ENCODE measurements at regions not wholly inside any gene's neighbourhood (a gene's known extent, or its start where the extent isn't known, plus 50 kb on each side); places are given as distances from the start of the nearest gene placed in this dataset.

- DNase-seq (ENCODE audit: low spot score), result no peak
- in situ Hi-C loops (cut with MboI; ENCODE audit: low pct_unique_long_range_greater_than_20kb, low sequenced_read_pairs, unreplicated experiment), result no loop called here
These were observed 250.7 kb downstream of the ANXA1 start for GRCh38 chr9:73402081-73403028.

GRCh38 chr9:73411494-73411893, 259.8 kb downstream of the ANXA1 start:
- no peak for DNase-seq (ENCODE audit: low spot score)
- in situ Hi-C loops (cut with MboI; ENCODE audit: low pct_unique_long_range_greater_than_20kb, low sequenced_read_pairs, unreplicated experiment), result no loop called here
- TF ChIP-seq, protein P1, sequence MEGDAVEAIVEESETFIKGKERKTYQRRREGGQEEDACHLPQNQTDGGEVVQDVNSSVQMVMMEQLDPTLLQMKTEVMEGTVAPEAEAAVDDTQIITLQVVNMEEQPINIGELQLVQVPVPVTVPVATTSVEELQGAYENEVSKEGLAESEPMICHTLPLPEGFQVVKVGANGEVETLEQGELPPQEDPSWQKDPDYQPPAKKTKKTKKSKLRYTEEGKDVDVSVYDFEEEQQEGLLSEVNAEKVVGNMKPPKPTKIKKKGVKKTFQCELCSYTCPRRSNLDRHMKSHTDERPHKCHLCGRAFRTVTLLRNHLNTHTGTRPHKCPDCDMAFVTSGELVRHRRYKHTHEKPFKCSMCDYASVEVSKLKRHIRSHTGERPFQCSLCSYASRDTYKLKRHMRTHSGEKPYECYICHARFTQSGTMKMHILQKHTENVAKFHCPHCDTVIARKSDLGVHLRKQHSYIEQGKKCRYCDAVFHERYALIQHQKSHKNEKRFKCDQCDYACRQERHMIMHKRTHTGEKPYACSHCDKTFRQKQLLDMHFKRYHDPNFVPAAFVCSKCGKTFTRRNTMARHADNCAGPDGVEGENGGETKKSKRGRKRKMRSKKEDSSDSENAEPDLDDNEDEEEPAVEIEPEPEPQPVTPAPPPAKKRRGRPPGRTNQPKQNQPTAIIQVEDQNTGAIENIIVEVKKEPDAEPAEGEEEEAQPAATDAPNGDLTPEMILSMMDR (IDR thresholded peaks at IDR 0.05; ENCODE audit: extremely low read depth, insufficient read depth, missing control alignments), result no peak

More at GRCh38 chr9:73402081-73403028, 250.7 kb downstream of the ANXA1 start:
- TF ChIP-seq, protein P1 (IDR thresholded peaks at IDR 0.05; ENCODE audit: extremely low read depth, insufficient read depth, missing control alignments), result no peak

GRCh38 chr9:73412874-73413273, 261.2 kb downstream of the ANXA1 start:
- TF ChIP-seq, protein P1 (IDR thresholded peaks at IDR 0.05; ENCODE audit: extremely low read depth, insufficient read depth, missing control alignments), result no peak
- DNase-seq (ENCODE audit: low spot score), result no peak
- in situ Hi-C loops (cut with MboI; ENCODE audit: low pct_unique_long_range_greater_than_20kb, low sequenced_read_pairs, unreplicated experiment), result no loop called here

DNA sequence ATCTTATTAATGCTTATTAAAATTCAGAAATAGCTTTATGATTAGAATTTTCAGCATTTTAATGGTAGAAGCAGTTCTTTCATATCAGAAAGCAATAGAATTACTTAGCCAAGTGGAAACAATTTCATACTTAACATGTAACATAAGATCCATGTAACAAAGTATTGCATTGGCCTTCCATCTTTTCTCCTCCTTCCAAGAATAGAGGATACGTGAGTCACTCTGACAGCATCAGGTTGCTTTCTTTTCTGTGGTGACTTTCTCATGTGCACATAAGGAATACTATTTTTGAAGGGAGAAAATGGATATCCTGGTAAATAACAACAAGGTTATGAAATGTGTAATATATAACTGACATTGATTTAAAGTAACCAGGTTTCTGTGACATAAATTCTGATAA, 272.2 kb downstream of the ANXA1 start:
- in situ Hi-C loops (cut with MboI; ENCODE audit: low pct_unique_long_range_greater_than_20kb, low sequenced_read_pairs, unreplicated experiment), result no loop called here
- TF ChIP-seq, protein P1 (IDR thresholded peaks at IDR 0.05; ENCODE audit: extremely low read depth, insufficient read depth, missing control alignments), result no peak
- no peak for DNase-seq (ENCODE audit: low spot score)

DNA sequence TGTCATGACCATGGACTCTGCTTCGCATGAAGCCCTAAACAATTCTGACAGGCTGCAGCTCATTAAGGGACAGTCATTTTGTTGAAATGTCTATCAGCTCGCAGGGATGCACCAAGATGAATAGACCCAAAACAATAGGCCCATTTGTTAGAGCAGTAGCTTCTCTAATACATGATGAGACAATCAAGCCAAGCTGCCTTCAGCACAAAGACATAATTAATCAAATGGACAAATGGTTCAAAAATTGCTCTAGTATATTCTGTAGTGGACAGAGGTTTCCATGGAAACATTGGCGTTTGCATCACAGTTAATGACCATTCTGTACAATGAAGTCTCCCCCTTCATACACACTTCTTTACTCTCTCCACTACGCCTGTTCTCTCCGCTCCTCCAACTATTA, 274.6 kb downstream of the ANXA1 start:
- no peak for DNase-seq (ENCODE audit: low spot score)
- in situ Hi-C loops (cut with MboI; ENCODE audit: low pct_unique_long_range_greater_than_20kb, low sequenced_read_pairs, unreplicated experiment), result no loop called here

DNA sequence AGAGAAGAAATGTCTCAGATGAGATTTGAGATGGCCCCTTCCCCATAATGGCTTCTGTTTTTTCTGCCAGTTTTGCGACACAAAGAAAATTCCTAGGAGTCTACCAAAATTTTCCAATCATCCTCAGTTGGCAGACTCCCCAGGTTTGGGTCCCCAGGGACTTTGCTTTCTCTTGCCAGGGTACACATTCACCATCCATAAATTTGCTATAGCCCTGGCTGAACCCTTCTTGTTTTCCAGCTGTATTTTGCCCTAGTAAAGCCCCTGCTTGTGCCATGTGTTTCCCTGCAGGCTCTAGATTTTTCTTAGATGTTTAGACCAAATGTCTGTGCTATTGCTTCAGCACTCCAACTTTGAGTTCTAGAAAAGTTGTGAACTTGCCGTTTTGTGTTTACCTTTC, 283.2 kb downstream of the ANXA1 start:
- in situ Hi-C loops (cut with MboI; ENCODE audit: low pct_unique_long_range_greater_than_20kb, low sequenced_read_pairs, unreplicated experiment), result no loop called here
- TF ChIP-seq, protein P1 (IDR thresholded peaks at IDR 0.05; ENCODE audit: extremely low read depth, insufficient read depth, missing control alignments), result no peak
- no peak for DNase-seq (ENCODE audit: low spot score)

More for the DNA sequence above, 274.6 kb downstream of the ANXA1 start:
- TF ChIP-seq, protein P1 (IDR thresholded peaks at IDR 0.05; ENCODE audit: extremely low read depth, insufficient read depth, missing control alignments), result no peak
